NCI-H82 treated with DMSO at 0.1 percent for 48 hours (cell line): ENCODE measurements at regions not wholly inside any gene's neighbourhood (a gene's known extent, or its start where the extent isn't known, plus 50 kb on each side); places are given as distances from the start of the nearest gene placed in this dataset.

Source experiments
- DNase-seq: peaks from one replicate; lab custom pipeline; 2025; ENCODE audit not compliant: unreplicated experiment; lab: John Stamatoyannopoulos, UW

DNA sequence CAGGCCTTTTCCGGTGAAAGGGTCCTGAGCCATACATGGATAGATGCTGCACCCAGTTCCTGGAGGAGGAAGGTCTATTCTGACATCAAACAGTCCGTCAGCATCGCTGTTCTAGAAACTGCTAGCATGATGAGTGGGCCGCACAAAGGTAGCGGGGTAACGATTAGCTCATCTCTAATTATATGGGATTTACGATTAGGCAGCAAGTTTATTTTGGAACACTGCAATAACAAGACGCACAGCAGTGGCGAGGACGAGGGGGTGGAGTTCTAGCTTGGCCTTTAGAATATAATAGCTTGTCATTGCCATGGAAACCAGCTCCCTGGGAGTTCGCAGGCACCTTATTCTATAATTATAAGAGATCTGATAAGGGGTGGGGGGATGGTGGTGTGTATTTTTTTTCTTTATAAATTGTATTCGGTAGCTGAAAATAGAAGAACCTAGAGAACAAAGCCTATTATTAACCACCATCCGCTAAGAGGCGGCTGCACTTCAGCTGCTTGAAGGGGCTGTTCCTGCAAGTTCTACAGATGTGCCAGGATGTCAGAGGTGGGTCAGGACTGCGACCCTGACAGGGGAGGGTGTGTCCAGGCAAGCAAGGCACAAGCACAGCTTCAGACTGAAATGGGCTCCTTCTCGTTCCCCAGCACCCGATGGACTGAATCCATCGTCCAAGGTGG is 311.0 kb downstream of the AGTPBP1 start:
- no peak for DNase-seq

GRCh38 chr9:85428230-85428629 is 313.5 kb downstream of the AGTPBP1 start:
- DNase-seq, result peak; percentile 11

DNA sequence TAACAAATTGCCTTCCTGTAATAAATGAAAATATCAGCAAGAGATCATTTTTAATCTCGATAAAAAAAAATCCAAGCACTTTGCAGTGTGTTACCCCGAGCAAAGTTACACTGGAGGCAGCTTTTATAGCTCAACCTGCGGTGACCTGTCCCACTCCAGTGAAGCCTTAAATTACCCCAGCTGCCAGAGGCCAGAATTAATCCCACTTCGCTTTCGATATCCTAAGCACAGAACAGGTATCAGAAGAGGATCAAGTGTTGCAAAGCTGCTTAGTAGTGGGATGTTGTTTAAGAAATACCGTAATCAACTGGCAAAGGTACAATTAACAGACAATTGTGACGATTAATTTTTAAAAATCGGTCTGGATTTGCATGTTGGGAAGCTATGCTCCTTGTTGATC is 314.0 kb downstream of the AGTPBP1 start:
- peak; percentile 72 for DNase-seq

DNA sequence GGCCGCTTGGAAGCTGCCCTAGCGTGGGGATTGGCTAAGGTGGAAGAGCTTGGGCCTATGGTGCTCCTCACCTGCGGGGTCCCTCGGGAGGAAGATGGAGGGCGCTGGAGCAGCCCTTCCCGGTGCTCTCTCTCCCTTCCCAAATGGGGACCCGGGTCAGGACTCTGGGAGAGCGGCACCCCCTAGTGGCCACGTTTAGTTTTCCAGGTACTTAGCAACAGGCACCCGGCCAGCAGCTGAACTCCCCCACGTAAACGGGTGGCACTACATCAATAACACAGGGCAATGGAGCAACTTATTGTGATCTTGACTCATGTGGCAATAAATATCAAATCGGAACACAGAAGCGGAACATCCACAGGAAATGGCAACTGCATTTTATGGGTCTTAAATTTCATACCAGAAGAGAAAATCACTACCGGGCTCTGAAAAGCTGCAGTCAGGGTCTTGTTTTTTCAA is 316.6 kb downstream of the AGTPBP1 start:
- peak; percentile 30 for DNase-seq

GRCh38 chr9:85423422-85423821 is 318.3 kb downstream of the AGTPBP1 start:
- no peak for DNase-seq

- no peak for DNase-seq
These were observed 320.1 kb downstream of the AGTPBP1 start for GRCh38 chr9:85421641-85422040.

GRCh38 chr9:85420750-85421149 is 321.0 kb downstream of the AGTPBP1 start:
- no peak for DNase-seq

DNA sequence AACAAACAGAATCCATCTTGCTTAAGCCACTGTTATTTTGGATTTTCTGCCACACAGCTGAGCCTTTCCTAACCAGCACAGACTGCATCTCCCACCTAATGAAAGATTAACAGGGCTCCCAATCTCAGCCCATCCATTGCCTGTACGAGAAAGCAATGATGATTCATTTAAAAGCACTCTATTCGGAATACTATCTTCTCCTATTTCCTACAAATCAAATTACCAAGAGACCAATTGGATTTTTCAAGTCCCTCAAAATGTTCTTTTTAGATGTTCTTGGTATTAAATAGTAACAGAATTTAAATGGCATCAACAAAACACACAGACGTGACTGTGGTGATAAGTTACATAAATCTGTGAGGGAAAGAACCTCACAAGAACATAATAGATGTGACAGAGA is 324.1 kb downstream of the AGTPBP1 start:
- no peak for DNase-seq

DNA sequence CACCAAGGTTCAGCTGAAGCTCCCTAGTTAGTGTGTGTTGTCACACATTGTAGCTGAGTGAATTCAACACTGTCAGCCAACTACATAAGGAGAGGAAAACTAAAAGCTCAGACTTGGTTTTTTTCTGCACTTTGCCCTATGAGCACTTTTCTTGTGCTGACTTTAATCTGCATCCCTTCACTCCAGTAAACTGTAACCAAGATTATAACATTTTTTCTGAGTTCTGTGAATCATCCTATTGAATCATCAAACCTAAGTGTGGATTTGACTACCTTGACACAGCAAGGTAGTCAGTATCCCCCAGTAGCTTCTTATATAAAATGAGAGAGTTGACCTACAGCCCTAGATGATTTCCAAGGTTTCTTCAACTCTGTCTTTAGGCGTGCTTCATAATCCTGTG is 325.0 kb downstream of the AGTPBP1 start:
- no peak for DNase-seq

DNA sequence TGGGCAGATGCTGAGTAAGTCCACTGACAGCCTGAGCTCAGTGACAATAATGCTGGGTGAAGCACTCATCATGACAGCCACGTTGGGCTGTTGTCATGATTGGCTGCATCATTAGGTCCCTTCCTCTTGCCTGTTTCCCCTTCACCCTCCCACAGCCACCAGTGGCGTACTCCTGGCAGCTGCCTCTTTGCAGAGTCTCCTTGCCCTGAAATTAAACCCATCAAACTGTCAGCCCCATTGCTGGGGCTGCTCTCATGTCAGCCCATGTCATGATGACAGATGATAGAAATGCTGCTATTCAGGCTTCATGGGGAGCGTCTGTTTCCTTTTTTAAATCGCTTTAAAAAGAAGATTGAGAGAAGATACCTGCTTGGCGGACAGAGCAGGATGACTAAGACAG is 327.4 kb downstream of the AGTPBP1 start:
- DNase-seq, result no peak

DNA sequence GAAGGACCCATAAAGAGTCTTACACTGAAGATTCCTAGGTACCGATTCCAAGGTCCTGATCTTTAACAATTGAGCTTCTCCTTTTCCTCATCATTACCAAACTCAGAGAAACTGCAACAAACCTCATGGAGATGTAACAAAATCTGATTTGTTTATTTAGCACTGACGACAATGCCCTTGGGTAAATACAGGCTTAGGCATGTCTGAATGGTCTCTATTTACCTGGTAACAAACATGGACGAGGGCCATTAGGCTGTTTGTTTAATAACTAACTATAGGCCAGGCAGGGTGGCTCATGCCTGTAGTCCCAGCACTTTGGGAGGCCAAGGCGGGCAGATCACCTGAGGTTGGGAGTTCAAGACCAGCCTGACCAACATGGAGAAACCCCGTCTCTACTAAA is 333.3 kb downstream of the AGTPBP1 start:
- DNase-seq, result no peak

- no peak for DNase-seq
These were observed 336.2 kb downstream of the AGTPBP1 start for GRCh38 chr9:85405566-85405950.

DNA sequence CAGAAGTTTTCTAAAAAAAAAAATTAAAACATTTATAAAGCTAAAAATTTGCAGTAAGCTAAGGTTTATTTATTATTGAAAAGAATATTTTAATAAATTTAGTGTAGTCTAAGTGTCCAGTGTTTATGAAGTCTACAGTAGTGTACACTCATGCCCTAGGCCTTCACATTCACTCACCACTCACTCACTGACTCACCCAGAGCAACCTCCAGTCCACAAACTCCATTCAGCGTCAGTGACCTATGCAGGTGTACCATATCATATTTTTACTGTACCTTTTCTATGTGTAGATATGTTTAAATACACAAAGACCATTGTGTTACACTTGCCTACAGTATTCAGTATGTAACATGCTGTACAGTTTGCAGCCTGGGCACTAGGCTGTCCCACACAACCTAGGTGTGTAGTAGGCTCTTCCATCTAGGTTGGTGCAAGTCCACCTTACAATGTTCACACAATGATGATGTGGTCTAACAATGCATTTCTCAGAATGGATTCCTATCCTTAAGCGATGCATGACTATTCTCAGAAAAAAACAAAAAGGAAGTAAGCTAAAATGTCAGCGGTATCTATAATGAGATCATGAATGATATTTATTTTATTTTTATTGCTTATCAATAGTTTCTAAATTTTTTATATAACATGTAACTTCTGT is 336.7 kb downstream of the AGTPBP1 start:
- no peak for DNase-seq

GRCh38 chr9:85402551-85402950 is 339.2 kb downstream of the AGTPBP1 start:
- no peak for DNase-seq

DNA sequence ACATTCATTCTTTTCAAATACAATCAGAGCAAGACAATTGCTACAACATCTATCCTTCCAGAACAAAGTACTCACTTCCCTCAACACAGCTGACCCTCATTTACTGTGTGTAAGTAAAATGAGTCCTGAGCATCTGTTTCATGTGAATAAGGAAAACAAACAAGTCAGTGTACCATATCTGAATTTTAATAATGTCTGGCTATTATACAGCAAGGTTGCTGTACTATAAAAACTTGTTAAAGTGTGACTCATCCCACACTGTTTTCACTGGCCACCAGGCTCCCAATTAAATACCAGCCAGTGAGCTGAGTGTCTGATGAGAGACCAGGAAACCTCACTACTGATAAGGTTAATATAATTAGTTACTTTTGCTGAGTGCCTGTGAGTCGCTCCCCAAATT is 339.8 kb downstream of the AGTPBP1 start:
- no peak for DNase-seq

DNA sequence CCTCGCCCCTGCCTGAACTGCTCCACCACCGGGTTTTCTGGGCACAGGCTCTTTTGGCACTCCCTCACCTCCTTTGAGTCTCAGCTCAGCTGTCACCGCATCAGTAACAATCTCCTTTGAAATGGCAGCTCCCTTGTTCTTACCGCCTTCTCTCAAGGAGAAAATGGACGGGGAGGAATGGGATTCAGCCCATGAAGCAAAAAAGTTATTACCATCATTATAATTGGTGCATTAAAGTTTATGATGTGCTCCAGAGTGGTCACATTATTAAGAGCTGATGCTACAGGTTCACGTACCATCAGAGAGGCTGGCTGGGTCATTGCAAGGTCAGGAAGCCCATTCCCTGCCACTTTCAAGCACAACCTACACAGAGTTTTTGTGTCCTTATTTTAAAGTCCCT is 344.7 kb downstream of the AGTPBP1 start:
- no peak for DNase-seq

- no peak for DNase-seq
These were observed 349.5 kb downstream of the AGTPBP1 start for GRCh38 chr9:85392260-85392659.

DNA sequence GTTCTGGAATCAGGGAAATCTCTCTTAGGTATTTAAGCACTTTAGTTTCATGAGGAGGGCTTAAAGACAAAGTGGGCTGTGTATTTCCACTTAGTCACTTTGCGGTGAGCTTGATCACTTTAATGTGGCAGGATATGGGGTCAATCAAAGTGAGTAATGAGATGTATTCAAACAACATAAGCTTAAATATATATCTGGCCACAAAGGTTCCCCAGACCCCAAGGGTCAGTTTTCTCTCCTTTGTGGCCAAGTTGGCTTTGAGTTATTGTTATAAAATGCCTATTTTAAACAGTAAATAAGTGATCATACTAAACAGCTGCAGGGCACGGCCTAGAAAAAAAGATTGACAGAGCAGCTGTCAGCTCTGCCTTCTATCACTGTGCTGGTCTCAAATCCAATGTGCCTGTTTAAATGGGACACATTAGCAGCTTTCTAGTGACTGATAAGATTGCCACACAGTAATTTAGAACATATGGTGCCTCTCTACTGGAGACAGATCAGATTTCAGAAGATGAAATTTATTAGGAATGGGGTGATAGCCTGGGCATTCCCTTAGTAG is 363.9 kb downstream of the AGTPBP1 start:
- peak; percentile 90 for DNase-seq

DNA sequence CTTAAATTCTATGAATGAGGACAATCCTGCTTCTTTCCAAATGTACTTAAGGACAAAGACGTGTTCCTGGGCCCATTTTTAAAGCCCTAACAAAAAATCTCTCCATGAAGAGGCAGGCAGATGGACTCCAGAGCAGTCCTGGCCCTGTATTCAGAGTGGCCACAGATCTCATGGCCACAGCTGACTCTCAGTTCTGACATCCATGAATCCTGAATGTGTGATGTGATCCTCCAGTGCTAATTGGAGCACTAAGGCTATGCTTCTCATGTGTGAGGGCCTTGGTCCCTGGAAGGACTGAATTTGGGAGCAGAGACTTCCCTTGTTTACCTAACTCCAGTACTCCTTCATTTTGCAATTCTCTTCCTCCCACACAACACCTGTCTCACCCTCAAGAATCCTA is 373.0 kb downstream of the AGTPBP1 start:
- DNase-seq, result no peak

DNA sequence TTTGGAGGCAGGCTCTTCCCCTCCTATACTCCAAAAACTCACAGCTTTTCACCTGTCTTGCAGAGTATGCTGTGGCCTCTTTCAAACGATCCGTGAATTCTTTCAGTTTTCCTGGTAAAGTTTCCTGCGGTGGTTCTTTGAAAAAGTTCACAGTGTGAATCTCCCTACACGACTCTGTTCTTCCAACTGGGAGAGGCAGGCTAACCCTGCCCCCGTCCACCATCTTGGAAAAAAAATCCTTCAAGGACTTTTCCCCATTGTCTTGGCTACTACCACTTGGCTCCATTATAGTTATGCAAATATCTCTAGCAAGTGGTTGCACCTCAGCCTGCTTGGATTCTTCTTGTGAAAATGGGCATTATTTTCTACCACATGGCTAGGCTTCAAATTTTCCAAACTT is 382.6 kb downstream of the AGTPBP1 start:
- no peak for DNase-seq

DNA sequence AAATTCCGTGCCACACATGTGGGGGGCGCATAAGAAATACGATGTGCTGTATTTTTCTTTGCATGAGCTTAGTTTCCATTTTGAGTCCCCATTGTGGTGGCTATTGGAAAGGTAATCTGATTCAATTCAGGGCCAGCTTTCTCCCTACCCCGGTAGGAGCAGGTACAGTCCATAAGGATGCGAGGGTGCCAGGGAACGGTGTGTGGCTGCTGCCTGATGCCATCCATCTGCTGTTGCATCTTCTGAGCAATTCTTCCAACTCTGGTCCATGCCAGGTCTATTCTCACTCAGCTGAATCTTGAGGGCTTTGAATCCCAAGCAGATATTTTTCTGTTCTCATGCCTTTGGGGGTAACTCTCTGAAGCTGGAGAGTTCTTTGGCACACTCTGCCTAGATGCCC is 392.7 kb downstream of the AGTPBP1 start:
- DNase-seq, result no peak

DNA sequence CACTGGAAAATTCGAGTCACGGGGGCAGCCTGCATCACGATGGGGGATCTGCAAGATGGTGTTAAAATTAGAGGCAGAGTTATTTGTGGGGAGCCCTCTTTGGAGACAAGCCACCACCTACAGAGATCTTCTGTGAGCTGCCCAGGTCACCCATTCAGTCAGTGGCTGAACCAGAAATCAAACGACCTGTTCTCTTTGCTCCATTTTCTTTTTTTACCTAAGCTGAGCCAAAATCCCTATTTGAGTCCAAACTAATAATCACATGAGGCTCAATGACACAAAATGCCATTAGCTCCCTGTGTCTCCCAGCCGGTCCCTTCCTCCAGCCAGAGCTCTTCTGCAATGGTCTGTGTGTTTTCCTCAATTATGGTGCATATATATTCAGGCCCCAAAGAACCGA is 394.2 kb downstream of the AGTPBP1 start:
- no peak for DNase-seq

DNA sequence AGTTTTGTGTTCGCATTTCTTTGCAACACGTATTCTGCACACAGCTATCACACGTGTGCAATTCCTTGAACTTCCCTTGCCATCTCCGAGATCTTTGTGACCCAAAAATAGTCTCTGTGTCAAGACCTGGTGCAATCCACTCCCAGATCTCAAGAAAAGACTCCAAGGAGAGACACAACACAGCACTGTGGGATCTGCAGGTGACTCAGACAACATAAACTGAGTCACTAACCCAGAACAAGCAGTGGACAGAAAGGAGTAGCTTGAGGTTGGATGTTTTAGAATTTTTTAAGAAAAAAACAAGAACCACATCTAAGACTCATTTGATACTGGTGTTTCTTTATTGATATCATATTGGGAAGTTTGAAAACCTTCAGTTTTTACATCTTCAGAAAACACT is 396.9 kb downstream of the AGTPBP1 start:
- DNase-seq, result no peak
